Effector CD8-positive, alpha-beta T cell (primary cell): ENCODE measurements at regions not wholly inside any gene's neighbourhood (a gene's known extent, or its start where the extent isn't known, plus 50 kb on each side); places are given as distances from the start of the nearest gene placed in this dataset.

Source experiments
- DNase-seq: peaks from one replicate; lab custom pipeline; 2025; lab: John Stamatoyannopoulos, UW

DNA sequence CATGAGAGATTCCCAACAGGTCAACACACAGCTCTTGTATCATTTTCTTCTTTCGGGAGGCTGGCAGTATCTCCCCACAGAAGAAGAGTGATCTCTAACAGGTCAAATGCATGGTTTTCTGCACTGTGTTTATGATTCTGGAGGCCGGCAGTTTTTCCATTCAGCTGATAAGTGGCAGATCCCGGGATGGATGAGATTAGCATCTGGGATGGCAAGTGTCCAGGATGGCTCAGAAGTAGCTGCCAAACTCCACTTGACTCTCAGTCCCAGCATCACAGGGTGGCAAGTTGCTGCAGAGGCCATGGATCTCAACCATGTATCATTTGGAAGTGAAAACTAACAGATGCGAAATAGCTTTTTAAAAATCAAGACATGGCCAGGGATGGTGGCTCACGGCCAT lies 97.8 kb upstream of the SLC44A1 start:
- DNase-seq: no peak

DNA sequence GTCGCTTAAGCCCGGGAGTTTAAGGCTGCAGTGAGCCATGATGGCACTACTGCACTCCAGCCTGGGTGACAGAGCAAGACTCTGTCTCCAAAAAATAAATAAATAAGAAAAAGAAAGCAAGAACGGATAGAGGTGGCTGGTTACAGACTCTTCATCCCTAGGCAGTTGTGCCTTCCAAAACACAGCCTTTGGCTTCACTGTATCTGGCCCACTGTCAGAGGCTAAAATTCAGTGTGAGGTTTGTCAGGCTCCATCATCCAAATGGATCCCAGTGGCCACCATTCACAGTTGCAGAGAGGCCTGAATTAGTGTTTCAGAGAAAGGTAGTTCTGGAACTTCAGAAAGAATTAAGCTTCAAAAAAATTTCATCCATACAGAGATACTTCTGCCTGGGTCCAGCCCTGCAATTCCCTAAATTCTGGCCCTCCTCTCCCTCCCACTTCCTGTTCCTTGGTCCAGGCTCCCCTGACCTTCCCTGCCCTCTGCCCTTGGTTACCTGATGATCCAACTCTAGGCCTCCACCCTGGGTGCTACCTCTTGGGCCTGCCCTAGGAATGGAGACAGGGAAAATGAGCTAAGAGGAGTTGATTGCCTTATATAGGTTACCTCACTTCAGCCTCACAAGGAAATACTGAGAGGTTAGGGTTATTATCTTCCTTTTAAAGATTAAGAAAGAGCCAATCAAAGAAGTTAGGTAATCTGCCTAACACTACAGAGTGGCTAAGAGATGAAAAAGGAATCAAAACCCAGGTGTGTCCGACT lies 97.2 kb upstream of the SLC44A1 start:
- DNase-seq: no peak

DNA sequence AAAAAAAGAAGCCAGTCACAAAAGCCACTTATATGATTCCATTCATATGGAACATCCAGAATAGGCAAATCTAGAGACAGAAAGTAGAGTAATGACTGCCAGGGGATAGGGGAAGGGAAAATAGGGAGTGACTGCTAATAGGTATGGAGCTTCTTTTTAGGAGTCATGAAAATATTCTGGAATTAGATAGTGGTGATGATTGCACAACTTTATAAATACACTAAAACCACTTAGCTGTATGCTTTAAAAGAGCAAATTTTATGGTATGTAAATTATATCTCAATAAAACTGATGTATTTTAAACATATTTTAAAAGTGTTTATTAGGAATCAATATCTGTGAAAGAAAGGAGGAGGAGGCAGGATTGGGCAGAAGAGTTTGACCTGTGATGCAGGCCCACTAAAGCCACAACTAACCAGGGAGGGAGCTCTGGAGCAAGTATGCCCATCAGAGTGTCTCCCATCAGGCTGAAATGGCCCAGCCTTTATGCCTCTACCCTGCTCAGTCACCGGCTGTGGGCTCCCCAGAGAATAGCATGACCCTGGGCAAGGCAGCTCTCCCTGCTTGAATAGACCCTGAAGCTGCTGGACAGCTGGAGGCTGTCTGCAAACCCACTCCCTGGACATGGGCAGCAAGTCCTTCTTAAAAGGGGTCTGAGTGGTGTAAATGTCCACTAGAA lies 96.0 kb upstream of the SLC44A1 start:
- no peak for DNase-seq

DNA sequence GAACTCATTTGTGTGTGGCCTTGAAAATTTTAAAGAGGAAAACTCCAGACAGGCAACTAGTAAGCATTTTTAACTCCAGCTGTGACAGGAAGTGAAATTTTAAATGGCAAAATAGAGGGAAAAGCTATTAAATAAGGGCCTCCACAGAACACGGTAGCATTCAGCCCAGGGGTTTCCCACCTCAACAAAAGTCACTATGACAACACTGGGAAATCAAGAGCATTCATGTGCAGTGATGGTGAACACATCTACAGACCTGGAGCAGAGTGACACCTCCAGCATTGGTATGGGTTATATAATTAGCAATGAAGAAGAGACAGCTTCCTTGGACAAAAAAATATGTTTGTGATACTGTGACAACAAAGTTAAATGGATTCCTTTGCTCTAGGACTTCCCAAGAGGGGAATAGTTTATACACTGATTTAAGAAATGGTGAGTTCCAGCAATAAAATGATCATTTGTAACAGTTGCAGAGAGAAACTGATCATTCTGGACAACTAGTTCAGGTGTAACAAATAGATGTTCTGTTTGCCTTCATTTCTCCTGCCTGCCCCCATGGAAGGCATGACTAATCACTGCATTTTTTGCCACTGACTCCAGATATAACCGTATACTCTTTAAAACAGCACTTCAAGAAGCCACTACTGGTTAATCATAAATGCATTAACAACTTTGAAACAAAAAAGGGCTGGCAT lies 93.3 kb upstream of the SLC44A1 start:
- no peak for DNase-seq

DNA sequence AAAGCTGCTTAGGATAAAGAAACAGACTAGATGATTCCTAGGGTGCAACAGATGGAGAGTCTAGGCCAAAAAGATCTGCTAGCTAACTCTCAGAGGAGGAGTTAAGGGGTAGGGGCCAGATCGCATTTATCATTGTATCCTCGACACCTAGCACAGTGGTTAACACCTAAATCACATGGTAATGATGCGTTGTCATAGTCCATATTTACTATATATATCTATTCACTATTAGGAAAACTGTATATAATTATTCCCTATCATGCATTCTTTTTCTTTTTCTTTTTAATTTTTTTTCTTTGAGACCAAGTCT lies 92.8 kb upstream of the SLC44A1 start:
- no peak for DNase-seq

DNA sequence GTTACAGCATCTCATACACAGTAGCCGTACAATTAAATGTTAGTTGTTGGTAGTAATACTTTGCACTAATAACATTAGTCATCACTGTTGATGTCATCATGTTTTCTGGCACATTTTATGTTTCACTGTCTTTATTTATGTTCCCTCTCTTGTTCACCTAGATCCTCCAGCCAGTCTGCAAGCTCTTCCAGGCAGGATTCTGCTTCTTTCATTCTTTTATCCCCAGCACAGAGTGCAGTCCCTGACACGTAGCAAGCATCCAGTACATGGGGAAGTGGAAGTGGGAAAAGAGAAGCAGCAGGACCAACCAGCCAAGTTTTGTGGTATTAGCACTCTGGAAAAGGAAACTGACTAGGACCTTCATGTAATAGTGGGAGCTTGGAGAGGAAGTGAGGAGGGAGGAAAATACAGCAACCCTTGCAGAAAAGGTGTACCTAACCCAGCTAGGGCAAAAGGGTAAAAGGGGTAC lies 89.7 kb upstream of the SLC44A1 start:
- no peak for DNase-seq

DNA sequence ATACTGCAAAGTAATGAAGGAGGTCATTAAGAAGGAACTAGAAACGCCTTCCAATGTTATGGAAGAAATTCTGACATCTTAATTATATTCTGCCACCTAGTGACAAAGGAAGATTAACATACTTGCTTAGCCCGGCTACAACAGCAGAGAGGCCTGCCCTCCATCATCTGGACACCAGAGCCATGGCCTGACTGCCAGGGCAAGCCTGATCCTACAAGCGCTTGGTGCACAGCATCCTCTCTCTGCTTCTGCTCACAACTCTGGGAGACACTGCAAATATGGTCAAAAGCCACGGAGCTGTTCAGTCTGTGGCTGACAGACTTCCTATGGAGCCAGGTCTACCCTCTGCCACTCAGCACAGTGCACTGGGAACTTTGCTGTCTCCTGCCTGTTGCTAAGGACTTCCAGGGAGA lies 87.3 kb upstream of the SLC44A1 start:
- no peak for DNase-seq

DNA sequence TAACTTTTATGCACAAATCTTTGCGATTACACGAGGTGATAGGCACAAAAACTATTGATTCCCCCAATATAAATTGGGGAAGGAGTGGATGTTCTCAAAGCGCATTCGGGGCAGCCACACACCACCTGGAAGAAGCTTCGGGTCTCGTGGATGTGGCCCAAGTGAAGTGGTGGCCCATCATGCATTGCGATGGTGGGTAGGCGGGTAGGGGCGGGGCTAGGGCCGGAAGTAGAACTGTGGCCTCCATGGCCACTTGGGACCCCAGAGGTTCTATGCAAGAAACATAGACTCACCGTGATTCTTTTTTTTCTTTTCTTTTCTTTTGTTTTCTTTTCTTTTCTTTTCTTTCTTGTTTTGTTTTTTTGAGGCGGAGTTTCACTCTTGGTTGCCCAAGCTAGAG lies 86.4 kb upstream of the SLC44A1 start:
- DNase-seq: no peak

DNA sequence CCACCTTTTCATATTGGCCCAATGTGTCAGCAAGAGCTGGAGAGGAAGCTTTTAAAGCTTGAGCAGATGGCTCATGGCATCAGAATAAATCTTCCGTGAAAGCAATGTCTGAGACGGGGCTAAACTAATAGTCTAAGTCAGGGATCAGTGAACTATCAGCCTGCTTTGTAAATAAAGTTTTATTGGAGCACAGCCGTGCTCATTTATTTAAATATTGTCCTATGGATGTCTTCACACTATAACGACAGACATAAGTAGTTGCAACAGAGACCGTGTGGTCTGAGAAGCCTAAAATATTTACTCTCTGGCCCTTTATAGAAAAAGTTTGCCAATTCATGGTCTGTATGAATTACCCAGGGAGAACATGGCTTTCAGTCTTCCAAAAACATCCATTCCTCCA lies 85.6 kb upstream of the SLC44A1 start:
- DNase-seq: no peak

DNA sequence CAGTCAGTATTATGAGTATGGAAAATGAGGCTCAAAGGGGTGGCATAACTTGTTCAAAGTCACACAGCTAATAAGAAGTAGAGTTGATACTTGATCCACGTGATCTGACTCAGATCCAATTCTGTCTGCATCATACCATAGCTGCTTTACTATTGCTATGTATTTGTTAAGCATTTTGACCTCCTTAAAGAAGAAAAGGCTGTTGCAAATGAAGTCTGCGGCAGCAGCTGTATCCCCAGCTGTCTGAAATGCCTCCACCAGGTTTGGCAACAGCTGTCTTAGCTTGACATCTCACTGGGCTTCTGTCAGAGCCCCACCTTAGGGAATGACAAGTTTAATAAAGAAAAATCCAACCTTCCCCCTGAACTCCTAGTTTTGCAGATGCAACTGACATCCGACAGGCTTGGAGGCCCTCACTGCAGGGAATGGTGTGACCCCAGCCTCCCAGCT lies 75.6 kb upstream of the SLC44A1 start:
- no peak for DNase-seq

DNA sequence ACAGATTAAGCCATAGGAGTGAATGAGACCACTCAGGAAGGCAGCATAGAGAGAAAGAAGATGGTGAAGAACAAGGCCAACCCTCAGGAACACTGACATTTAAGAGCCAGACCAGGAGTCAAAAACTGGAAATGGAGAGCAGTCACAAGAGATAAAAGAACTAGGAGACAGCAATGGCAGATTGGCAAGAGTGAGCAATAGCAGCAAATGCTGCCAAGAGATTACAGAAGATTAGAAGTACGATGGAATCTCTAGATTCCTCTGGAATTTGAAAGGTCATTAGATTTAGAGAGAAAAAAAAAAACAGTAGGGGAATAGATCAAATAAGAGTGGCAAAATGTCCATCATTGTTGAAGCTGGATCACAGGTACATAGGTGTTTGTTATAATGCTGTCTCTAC lies 73.4 kb upstream of the SLC44A1 start:
- no peak for DNase-seq

DNA sequence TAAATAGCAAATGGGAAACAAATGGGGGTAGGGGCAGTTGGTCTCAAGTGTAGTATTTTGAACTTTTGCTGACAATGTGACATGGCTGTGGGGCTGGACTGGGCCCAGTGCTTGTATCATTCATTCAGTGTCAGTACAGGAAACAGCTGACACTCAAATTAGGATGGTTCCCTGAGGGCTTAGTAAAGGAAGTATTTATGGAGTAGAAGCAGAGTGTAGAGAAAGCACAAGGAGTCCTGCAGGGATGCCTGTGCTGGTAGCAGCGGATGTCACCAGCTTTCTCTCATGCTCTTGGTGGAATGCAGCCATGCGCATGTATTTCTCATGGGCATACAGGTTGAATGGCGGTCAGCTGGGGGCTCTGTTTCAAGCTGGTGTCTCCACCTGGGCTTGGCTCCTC lies 72.9 kb upstream of the SLC44A1 start:
- DNase-seq: no peak

DNA sequence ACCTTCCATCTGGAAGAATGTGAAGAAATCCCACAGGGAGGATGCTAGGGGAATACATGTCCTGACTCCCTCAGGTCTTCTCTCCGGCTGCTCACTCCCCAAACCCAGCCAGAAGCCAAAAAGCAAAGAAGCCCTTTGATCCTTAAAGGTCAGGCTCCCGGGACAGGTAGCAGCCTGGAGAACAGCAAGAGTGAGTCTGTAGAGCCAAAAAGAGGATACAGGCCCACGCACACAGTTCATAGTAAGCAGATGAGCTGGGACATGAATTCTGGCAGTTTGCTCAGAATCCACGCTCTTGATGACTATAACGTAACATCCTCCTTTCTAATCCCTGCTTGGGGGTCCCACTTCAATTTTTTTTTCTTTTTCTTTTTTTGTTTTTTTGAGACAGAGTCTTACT lies 72.0 kb upstream of the SLC44A1 start:
- no peak for DNase-seq

DNA sequence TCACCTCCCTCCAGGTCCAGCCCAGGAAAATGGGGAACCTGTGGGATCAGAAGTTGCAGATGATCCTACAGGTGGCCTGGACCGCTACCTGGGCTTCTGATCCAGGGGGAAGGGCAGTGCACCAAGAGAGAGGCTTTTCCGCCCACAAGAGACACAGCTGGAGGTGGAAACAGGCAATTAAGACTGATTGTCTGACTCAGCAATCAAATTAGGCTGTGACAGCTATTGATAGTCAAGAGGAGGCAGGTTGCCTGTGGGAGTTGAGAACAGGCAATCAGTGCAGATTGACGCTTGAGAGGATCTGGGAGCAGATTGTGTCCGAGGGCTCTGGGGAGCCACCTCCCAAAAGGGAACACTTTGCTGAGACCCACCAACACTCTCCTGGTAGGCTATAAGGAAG lies 71.1 kb upstream of the SLC44A1 start:
- no peak for DNase-seq

DNA sequence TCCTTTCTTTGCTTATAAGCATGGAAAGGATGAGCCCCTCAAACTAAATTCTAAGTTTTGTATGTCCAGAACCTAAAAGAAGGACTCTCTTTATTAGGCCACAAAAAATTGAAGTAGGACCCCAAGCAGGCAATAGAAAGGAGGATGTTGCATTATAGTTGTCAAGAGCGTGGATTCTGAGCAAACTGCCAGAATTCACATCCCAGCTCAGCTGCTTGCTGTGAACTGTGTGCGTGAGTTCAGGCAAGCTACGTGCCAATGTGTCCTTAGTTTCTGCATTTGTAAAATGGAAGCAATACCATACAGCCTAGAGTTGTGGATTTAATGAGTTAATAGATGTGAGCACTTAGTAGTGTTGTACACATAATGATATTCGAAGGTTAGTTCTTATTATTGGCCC lies 70.6 kb upstream of the SLC44A1 start:
- DNase-seq: no peak

DNA sequence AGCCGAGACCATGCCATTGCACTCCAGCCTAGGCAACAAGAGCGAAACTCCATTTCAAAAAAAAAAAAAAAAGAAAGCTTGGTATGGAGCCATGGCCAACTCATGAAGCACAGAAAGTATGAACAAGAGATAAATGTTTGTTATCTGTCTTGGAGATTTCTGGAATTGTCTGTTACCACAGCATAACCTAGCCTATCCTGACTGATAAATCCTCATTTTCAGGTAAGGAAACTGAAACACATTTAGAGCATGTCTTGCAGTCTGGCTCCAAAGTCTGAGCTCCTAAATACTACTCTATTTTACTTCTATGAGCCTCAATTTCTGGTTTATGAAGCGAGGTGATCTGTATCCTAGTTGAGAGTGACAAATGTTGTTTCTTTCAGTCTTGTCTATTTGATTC lies 68.3 kb upstream of the SLC44A1 start:
- DNase-seq: no peak

DNA sequence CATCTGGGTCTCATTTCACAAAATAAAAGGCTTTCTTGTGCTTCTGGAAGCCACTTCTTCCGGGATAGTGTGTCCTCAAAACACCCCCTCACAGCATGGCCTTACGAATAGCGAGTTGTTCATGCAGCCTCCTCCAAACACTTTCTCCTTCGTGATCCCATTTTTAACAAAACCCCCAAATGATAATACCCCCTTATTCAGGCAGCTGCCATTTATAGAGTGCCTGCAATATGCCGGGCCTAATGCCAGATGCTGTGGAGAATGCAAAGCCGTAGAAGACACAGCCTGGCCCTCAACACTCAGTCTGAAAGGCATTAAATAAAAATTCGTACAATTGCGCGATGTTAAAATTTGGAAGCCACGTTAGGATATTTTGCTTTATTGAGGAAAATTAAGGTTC lies 66.4 kb upstream of the SLC44A1 start:
- DNase-seq: no peak

DNA sequence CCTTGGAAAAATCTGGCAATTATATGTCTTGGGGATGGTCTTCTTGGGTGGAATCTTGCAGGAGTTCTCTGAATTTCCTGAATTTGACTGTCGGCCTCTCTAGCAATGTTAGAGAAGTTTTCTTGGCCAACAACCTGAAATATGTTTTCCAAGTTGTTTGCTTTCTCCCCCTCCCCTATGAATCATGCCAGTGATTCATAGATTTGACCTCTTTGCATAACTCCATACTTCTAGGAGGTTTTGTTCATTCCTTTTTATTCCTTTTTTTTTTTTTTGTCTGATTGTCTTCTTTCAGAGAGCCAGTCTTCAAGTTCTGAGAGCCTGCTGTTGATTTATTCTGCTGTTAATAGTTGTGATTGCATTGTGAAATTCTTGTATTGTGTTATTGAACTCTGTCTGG lies 56.7 kb upstream of the SLC44A1 start:
- no peak for DNase-seq

DNA sequence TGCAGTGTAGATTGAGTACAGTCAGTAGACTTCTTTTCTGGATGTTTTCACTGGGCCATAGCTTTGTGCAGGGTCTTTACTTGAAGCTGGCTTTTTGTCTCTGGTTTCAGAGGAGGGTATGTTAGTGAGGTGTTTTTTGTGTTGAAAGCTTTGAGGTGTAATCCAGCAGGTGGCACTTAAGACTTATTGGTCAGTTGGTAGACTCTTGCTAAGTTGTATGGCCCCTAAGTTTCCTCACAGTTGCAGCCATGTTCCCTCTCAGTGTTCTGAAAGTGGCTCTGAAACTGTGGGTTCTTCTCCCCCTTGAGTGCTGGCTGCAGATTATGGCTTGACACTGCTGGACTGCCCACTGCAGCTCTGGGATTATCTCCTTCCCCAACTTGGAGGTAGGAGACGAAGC lies 55.7 kb upstream of the SLC44A1 start:
- no peak for DNase-seq

DNA sequence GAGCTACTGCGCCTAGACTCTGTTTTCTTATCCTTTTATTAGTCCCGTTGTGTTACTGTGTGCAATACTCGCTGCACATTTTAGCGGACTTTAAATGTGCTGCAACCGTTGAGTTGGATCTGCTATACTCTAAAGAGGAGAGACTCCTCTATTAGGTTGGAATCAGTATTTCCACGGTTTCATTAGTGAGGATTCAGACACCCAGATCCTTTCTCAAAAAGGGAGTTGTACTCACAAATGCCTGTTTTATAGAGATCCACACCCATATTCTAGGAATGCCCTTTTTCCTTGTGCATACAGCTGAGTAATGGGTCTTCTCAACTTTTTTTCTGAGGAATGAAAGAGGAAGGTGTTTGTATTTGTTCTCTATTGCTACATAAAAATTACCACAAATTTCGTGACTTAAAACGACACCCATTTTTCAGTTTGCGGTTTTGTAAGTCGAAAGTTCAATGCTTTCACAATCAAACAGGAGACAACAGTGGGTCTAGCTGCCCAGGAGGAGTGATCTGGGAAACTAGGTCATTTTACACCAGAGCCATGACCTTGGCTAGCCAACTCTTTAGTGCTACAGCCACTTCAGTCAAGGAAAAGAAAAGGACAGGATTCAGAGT lies 52.8 kb upstream of the SLC44A1 start:
- no peak for DNase-seq

DNA sequence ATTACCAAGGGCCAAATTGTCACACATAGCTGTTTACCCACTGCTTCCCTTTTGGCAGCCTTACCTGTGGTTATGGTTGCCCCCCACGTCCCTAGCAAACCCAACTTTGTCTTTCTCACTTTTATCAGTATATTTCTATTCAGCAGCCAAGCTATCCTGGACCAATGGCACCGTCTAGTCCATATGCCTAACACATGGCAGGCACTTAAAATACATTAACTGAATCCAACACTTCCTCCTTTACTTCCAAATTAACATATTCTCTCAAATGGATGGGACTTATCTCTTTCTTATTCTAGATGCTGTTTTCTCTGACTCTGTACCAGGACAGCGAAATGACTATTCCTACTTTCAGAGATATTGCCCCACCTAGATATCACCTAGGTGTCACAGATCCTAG lies 50.9 kb upstream of the SLC44A1 start:
- DNase-seq: no peak

DNA sequence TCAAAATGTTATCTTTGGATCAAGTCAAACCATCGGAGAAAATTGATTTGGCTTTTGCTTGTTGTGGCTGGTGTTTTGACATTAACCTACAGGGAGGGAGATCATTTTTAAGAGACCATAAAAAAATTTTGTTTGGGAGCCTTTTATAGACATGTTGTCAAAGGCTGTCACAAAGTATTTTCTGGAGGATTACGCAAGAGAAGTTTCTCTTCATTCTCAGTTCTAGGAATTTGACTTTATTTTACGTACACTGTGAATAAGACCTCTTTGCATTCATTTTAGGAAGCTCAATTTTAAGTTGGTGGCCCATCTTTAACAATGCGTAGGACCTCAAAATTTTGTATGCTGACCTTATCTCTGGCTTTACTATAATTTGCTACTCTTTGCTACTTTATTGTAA lies 50.2 kb upstream of the SLC44A1 start:
- no peak for DNase-seq
